GM12878 (cell line): ENCODE measurements at regions not wholly inside any gene's neighbourhood (a gene's known extent, or its start where the extent isn't known, plus 50 kb on each side); places are given as distances from the start of the nearest gene placed in this dataset.

Experiments used
- ATAC-seq: fragments of 200-7000 bp; cut with Tn5 transposase; 3 replicates; pipeline ENCODE4 v1.9.1; 2020; ENCODE audit warnings: mild to moderate bottlenecking, moderate library complexity
- BruUV-seq: library from RNA; stranded (reverse); fragments of 400-500 nt; replicated peaks from 2 replicates; lab custom pipeline; 2021; lab: Mats Ljungman, UMichigan
- CTCF ChIA-PET: fragments of 300-600 bp; sonication (Branson Sonifier 250); formaldehyde crosslinking; extraction: SDS; loops from one replicate; lab custom pipeline; 2021; ENCODE audit warnings: inconsistent platforms; lab: Yijun Ruan, JAX
- POLR2A ChIA-PET: fragments of 350-600 bp; formaldehyde crosslinking; extraction: SDS; loops from one replicate; lab custom pipeline; 2021; ENCODE audit warnings: inconsistent platforms; lab: Charles Lee
- RAD21 ChIA-PET: fragments of 300-600 bp; sonication (Branson Sonifier 250); formaldehyde crosslinking; loops from one replicate; lab custom pipeline; 2023; ENCODE audit warnings: antibody characterized with exemption; ENCODE audit not compliant: unreplicated experiment; lab: Charles Lee
- SMC1A ChIA-PET: fragments of 300-600 bp; sonication (Branson Sonifier 250); formaldehyde crosslinking; loops from one replicate; lab custom pipeline; 2023; ENCODE audit not compliant: unreplicated experiment, uncharacterized antibody; lab: Charles Lee
- DNase-seq: peaks from one replicate; pipeline ENCODE4 v3.0.0-alpha.2; 2011; ENCODE audit warnings: low read depth, low spot score
- FAIRE-seq: peaks from 3 replicates; lab custom pipeline; 2011; peaks lifted over from hg19 to GRCh38; lab: Jason Lieb, UNC
- H2AFZ ChIP-seq: 2 replicates; pipeline ENCODE4 v1.6.0; 2011; ENCODE audit warnings: low read depth, low read length, control low read depth; ENCODE audit not compliant: control insufficient read depth
- H3K27ac ChIP-seq: 2 replicates; pipeline ENCODE4 v1.5.1; 2011; ENCODE audit warnings: control low read depth; ENCODE audit not compliant: control insufficient read depth, insufficient read depth
- H3K27me3 ChIP-seq, 2 experiments: replicated peaks in 1 of 2; 2 replicates each; pipeline versions ENCODE4 v1.6.0 to v1.6.1; 2011; ENCODE audit warnings: low read length in 1 of 2; ENCODE audit not compliant: control insufficient read depth in 2 of 2, insufficient read depth in 2 of 2
- H3K36me3 ChIP-seq, 2 experiments: 2 replicates each; pipeline ENCODE4 v1.5.1; 2011; ENCODE audit warnings: low read length in 1 of 2; ENCODE audit not compliant: control insufficient read depth in 2 of 2, insufficient read depth in 2 of 2
- H3K4me1 ChIP-seq: 2 replicates; pipeline ENCODE4 v1.6.1; 2011; ENCODE audit warnings: mild to moderate bottlenecking, low read length, moderate library complexity, mixed read lengths; ENCODE audit not compliant: control insufficient read depth, insufficient read depth
- H3K4me2 ChIP-seq: 2 replicates; pipeline ENCODE4 v1.6.0; 2011; ENCODE audit warnings: control low read depth; ENCODE audit not compliant: control insufficient read depth, insufficient read depth
- H3K4me3 ChIP-seq: fragments of 200-600 bp; sonication (generic); 2 replicates; pipeline ENCODE4 v1.5.1; 2016
- H3K79me2 ChIP-seq: 2 replicates; pipeline ENCODE4 v1.6.0; 2011; ENCODE audit warnings: low read length; ENCODE audit not compliant: control insufficient read depth, insufficient read depth
- H3K9ac ChIP-seq: 2 replicates; pipeline ENCODE4 v1.8.0; 2011; ENCODE audit warnings: low read length, control low read depth, mixed read lengths; ENCODE audit not compliant: control insufficient read depth, insufficient read depth
- H3K9me3 ChIP-seq: replicated peaks from 3 replicates; pipeline ENCODE4 v1.5.1; 2011; ENCODE audit warnings: mild to moderate bottlenecking, low read length; ENCODE audit not compliant: control insufficient read depth, insufficient read depth
- H4K20me1 ChIP-seq: 2 replicates; pipeline ENCODE4 v1.6.0; 2011; ENCODE audit not compliant: control insufficient read depth, insufficient read depth
- MEF2B ChIP-seq: fragments of 450-650 bp; IDR thresholded peaks from 2 replicates; pipeline ENCODE4 v1.6.1; 2018; ENCODE audit warnings: mild to moderate bottlenecking, moderate library complexity; ENCODE audit not compliant: partially characterized antibody, poor library complexity, severe bottlenecking
- RFX5 ChIP-seq: IDR thresholded peaks from 2 replicates; pipeline ENCODE4 v1.6.1; 2011; ENCODE audit warnings: low read depth, low read length, improper control_type of control experiment
- SMAD5 ChIP-seq: IDR thresholded peaks from 2 replicates; pipeline ENCODE4 v1.6.1; 2016; ENCODE audit warnings: antibody characterized with exemption, low read depth
- WGBS: methylation state at CpG from one replicate; pipeline ENCODE4 v1.1.6; 2016; ENCODE audit warnings: low lambda C conversion rate; ENCODE audit not compliant: insufficient replicate concordance, insufficient coverage; ENCODE audit errors: missing lambda C conversion rate; 5-methylcytosine and 5-hydroxymethylcytosine counted together
- in situ Hi-C: fragments of 300-500 bp; cut with MboI; formaldehyde crosslinking; loops from 9 replicates; pipeline ENCODE4 v1.14.3; 2018; ENCODE audit warnings: mixed read lengths
- intact Hi-C: fragments of 100-400 bp; cut with micrococcal nuclease; formaldehyde crosslinking; loops from one replicate; pipeline ENCODE4 v1.14.2; 2022; ENCODE audit not compliant: unreplicated experiment
- TF ChIP-seq, protein P1 (sequence below), 3 experiments: IDR thresholded peaks in 2 of 3; conservative IDR thresholded peaks in 1 of 3; 2 replicates each; pipeline ENCODE4 v1.5.1; 2011; ENCODE audit warnings: low read depth in 3 of 3, low read length in 3 of 3, mild to moderate bottlenecking in 3 of 3, control low read depth in 2 of 3, moderate library complexity in 2 of 3, inconsistent platforms in 1 of 3, mixed read lengths in 1 of 3; ENCODE audit not compliant: control insufficient read depth in 2 of 3, insufficient read depth in 1 of 3; ENCODE audit errors: extremely low read depth in 1 of 3

DNA sequence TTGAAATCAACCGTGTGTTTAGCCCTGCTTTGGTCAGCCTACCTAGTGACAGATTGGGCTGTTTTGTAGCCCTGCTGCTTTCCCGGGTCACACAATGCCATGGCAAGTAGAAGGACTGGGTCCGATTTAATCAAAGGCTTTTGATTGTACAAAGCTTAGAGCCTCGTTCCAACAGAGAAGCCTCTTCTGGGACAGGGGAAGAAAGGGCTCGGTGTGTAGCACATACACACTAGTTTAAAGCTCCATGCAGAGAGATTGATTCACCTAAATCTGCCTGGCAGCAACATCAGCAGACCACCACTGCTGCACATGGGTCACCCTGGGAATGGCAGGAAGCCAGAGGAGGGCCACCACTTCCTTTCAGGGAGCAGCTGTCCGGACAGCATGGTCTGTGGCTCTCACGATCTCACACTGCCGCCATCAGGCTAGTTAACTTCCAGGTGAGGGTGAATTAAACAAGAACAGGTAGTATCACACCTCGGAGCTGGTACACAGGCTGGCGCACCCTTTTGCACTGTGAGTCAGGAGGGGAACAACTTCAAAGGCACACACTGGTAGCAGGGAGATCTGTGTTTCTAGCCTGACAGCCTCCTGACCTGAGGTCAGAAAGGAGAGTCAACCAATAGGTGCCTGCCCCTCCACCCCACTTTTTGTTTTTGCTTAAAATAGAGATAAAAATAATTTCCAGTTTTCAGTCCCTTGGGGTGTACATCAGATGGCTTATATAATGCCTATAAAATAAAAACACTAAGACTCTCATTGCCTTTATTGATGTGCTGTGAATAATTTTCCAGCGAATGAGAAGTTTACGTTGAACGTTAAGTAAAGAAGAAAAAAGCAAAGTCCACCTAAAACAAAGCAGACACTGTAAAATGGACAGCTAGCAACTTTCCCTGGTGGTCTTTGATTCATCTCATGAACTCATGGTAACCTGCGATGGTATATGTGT is 108.5 kb downstream of the CDCA7 start:
- intact Hi-C loops, result no loop called here
- no peak for FAIRE-seq
- no peak for DNase-seq
- H3K4me2 ChIP-seq, result no peak overlapping the region
- no peaks in the 10 kb centered on the region for H4K20me1 ChIP-seq
- H3K27me3 ChIP-seq, result no peaks in the 10 kb centered on the region; a peak in 2 of 4 replicates
- no peak overlapping the region for H2AFZ ChIP-seq
- CTCF ChIA-PET, result interaction anchor here (0.6 kb wide), 1 partner anchor 335 kb away, joined by 3 read pairs; no protein-coding TSS in a partner anchor
- in situ Hi-C loops, result no loop called here
- ATAC-seq, result no peak
- no peaks in the 10 kb centered on the region for H3K9me3 ChIP-seq
- no peak overlapping the region for H3K4me3 ChIP-seq
- H3K4me1 ChIP-seq, result no peaks in the 10 kb centered on the region
- SMC1A ChIA-PET, result no interaction called here
- no peak overlapping the region for H3K27ac ChIP-seq
- TF ChIP-seq SMAD5 (no peak), RFX5 (no peak), MEF2B (no peak)
- TF ChIP-seq, protein P1, sequence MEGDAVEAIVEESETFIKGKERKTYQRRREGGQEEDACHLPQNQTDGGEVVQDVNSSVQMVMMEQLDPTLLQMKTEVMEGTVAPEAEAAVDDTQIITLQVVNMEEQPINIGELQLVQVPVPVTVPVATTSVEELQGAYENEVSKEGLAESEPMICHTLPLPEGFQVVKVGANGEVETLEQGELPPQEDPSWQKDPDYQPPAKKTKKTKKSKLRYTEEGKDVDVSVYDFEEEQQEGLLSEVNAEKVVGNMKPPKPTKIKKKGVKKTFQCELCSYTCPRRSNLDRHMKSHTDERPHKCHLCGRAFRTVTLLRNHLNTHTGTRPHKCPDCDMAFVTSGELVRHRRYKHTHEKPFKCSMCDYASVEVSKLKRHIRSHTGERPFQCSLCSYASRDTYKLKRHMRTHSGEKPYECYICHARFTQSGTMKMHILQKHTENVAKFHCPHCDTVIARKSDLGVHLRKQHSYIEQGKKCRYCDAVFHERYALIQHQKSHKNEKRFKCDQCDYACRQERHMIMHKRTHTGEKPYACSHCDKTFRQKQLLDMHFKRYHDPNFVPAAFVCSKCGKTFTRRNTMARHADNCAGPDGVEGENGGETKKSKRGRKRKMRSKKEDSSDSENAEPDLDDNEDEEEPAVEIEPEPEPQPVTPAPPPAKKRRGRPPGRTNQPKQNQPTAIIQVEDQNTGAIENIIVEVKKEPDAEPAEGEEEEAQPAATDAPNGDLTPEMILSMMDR (IDR thresholded peaks at IDR 0.05 in 2 of 3, conservative IDR thresholded peaks at IDR 0.05 in 1 of 3; ENCODE audit: control insufficient read depth in 2 of 3, extremely low read depth in 1 of 3, insufficient read depth in 1 of 3, low read depth in 3 of 3, low read length in 3 of 3), result peak in 1 of 3 experiments; percentile 11; a peak in 1 of 6 replicates
- H3K9ac ChIP-seq, result no peak overlapping the region
- no peaks in the 10 kb centered on the region for H3K79me2 ChIP-seq
- RAD21 ChIA-PET, result no interaction called here
- WGBS, result 32% methylated on average over 14 of the region's 14 CpGs
- H3K36me3 ChIP-seq, result no peaks in the 10 kb centered on the region
- POLR2A ChIA-PET, result no interaction called here
- no TSS peak for BruUV-seq
